Neural cell (in vitro differentiated cells): ENCODE measurements at regions not wholly inside any gene's neighbourhood (a gene's known extent, or its start where the extent isn't known, plus 50 kb on each side); places are given as distances from the start of the nearest gene placed in this dataset.

Experiments
- H2AFZ ChIP-seq: fragments of 200-600, 300-800 bp; sonication (generic), shearing (Covaris generic); 2 replicates; pipeline ENCODE4 v1.6.0; 2014; ENCODE audit warnings: low read depth, mild to moderate bottlenecking, antibody characterized with exemption, low read length, moderate library complexity
- H3F3A ChIP-seq: fragments of 200-600 bp; shearing (Covaris generic); 2 replicates; pipeline ENCODE4 v1.6.1; 2016; ENCODE audit warnings: mild to moderate bottlenecking, moderate library complexity, mixed read lengths, antibody characterized with exemption, low read length; ENCODE audit not compliant: insufficient read depth, poor library complexity, severe bottlenecking
- H3K27ac ChIP-seq: fragments of 200-600, 300-800 bp; sonication (generic), shearing (Covaris generic); 2 replicates; pipeline ENCODE4 v1.5.1; 2014; ENCODE audit warnings: mild to moderate bottlenecking, low read length, moderate library complexity
- H3K27me3 ChIP-seq: fragments of 300-800, 200-600 bp; sonication (generic), shearing (Covaris generic); 2 replicates; pipeline ENCODE4 v1.6.0; 2014; ENCODE audit warnings: mild to moderate bottlenecking, low read depth, low read length, moderate library complexity; ENCODE audit not compliant: insufficient read depth
- H3K36me3 ChIP-seq: fragments of 300-800, 200-600 bp; sonication (generic), shearing (Covaris generic); 2 replicates; pipeline ENCODE4 v1.5.1; 2014; ENCODE audit warnings: mild to moderate bottlenecking, antibody characterized with exemption, low read length, moderate library complexity; ENCODE audit not compliant: insufficient read depth
- H3K4me2 ChIP-seq: fragments of 300-800, 200-600 bp; sonication (generic), shearing (Covaris generic); 2 replicates; pipeline ENCODE4 v1.6.0; 2014; ENCODE audit warnings: mild to moderate bottlenecking, low read length
- H3K4me3 ChIP-seq: fragments of 300-800, 200-600 bp; sonication (generic), shearing (Covaris generic); 2 replicates; pipeline ENCODE4 v1.5.1; 2014; ENCODE audit warnings: mild to moderate bottlenecking, low read length, moderate library complexity
- H3K79me2 ChIP-seq: fragments of 200-600 bp; shearing (Covaris generic); replicated peaks from 2 replicates; pipeline ENCODE4 v1.6.0; 2014; ENCODE audit warnings: mild to moderate bottlenecking, low read length, moderate library complexity; ENCODE audit not compliant: insufficient read depth
- H3K9ac ChIP-seq: fragments of 300-800, 200-600 bp; sonication (generic), shearing (Covaris generic); 2 replicates; pipeline ENCODE4 v1.6.1; 2016; ENCODE audit warnings: mild to moderate bottlenecking, low read length, mixed read lengths
- H3K9me2 ChIP-seq: fragments of 200-600 bp; shearing (Covaris generic); 2 replicates; pipeline ENCODE4 v1.6.1; 2016; ENCODE audit warnings: mild to moderate bottlenecking, low read length, mixed read lengths; ENCODE audit not compliant: insufficient read depth
- H3K9me3 ChIP-seq: fragments of 200-600, 300-800 bp; sonication (generic), shearing (Covaris generic); 2 replicates; pipeline ENCODE4 v1.6.1; 2016; ENCODE audit warnings: mild to moderate bottlenecking, mixed run types, low read length, moderate library complexity, mixed read lengths
- H4K20me1 ChIP-seq: fragments of 200-600 bp; shearing (Covaris generic); 2 replicates; pipeline ENCODE4 v1.6.1; 2016; ENCODE audit warnings: mild to moderate bottlenecking, mixed run types; ENCODE audit not compliant: insufficient read depth
- EP300 ChIP-seq: fragments of 450-650 bp; conservative IDR thresholded peaks from 2 replicates; pipeline ENCODE4 v1.6.1; 2014; ENCODE audit warnings: antibody characterized with exemption, mild to moderate bottlenecking, moderate library complexity; ENCODE audit not compliant: poor library complexity, severe bottlenecking
- EZH2 ChIP-seq: fragments of 200-600, 300-800 bp; shearing (Covaris generic), sonication (generic); IDR thresholded peaks from 2 replicates; pipeline ENCODE4 v1.6.1; 2014; ENCODE audit warnings: antibody characterized with exemption, low read length, borderline replicate concordance, mild to moderate bottlenecking; ENCODE audit not compliant: insufficient read depth, poor library complexity, severe bottlenecking
- MXI1 ChIP-seq: fragments of 450-650 bp; conservative IDR thresholded peaks from 2 replicates; pipeline ENCODE4 v1.6.1; 2014; ENCODE audit warnings: antibody characterized with exemption, mild to moderate bottlenecking; ENCODE audit not compliant: poor library complexity, severe bottlenecking
- POLR2AphosphoS5 ChIP-seq: IDR thresholded peaks from 2 replicates; pipeline ENCODE4 v1.6.1; 2012
- RAD21 ChIP-seq: fragments of 450-650 bp; conservative IDR thresholded peaks from 2 replicates; pipeline ENCODE4 v1.6.1; 2014; ENCODE audit warnings: antibody characterized with exemption, mild to moderate bottlenecking, moderate library complexity
- SMC3 ChIP-seq: fragments of 450-650 bp; conservative IDR thresholded peaks from 2 replicates; pipeline ENCODE4 v1.6.1; 2014; ENCODE audit warnings: antibody characterized with exemption, mild to moderate bottlenecking, moderate library complexity; ENCODE audit not compliant: poor library complexity
- TAF1 ChIP-seq: IDR thresholded peaks from 2 replicates; pipeline ENCODE4 v1.6.1; 2012; ENCODE audit warnings: low read depth
- TF ChIP-seq, protein P1 (sequence below): IDR thresholded peaks from 2 replicates; pipeline ENCODE4 v1.6.1; 2012; ENCODE audit warnings: borderline replicate concordance
- TF ChIP-seq, protein P2 (sequence below): fragments of 450-650 bp; IDR thresholded peaks from 2 replicates; pipeline ENCODE4 v1.5.1; 2014; ENCODE audit warnings: antibody characterized with exemption, mild to moderate bottlenecking, moderate library complexity; ENCODE audit not compliant: poor library complexity, severe bottlenecking

- H3F3A ChIP-seq, result no peaks in the 10 kb centered on the region
- no peak overlapping the region for H3K4me3 ChIP-seq
- H3K27me3 ChIP-seq, result no peaks in the 10 kb centered on the region
- no peaks in the 10 kb centered on the region for H3K9me2 ChIP-seq
- no peak for TF ChIP-seq POLR2AphosphoS5
- TF ChIP-seq SMC3, result no peak
- TF ChIP-seq EZH2, result no peak
- TF ChIP-seq MXI1, result no peak
- no peak for TF ChIP-seq RAD21
- TF ChIP-seq, protein P1, sequence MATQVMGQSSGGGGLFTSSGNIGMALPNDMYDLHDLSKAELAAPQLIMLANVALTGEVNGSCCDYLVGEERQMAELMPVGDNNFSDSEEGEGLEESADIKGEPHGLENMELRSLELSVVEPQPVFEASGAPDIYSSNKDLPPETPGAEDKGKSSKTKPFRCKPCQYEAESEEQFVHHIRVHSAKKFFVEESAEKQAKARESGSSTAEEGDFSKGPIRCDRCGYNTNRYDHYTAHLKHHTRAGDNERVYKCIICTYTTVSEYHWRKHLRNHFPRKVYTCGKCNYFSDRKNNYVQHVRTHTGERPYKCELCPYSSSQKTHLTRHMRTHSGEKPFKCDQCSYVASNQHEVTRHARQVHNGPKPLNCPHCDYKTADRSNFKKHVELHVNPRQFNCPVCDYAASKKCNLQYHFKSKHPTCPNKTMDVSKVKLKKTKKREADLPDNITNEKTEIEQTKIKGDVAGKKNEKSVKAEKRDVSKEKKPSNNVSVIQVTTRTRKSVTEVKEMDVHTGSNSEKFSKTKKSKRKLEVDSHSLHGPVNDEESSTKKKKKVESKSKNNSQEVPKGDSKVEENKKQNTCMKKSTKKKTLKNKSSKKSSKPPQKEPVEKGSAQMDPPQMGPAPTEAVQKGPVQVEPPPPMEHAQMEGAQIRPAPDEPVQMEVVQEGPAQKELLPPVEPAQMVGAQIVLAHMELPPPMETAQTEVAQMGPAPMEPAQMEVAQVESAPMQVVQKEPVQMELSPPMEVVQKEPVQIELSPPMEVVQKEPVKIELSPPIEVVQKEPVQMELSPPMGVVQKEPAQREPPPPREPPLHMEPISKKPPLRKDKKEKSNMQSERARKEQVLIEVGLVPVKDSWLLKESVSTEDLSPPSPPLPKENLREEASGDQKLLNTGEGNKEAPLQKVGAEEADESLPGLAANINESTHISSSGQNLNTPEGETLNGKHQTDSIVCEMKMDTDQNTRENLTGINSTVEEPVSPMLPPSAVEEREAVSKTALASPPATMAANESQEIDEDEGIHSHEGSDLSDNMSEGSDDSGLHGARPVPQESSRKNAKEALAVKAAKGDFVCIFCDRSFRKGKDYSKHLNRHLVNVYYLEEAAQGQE, result no peak
- TF ChIP-seq, protein P2, sequence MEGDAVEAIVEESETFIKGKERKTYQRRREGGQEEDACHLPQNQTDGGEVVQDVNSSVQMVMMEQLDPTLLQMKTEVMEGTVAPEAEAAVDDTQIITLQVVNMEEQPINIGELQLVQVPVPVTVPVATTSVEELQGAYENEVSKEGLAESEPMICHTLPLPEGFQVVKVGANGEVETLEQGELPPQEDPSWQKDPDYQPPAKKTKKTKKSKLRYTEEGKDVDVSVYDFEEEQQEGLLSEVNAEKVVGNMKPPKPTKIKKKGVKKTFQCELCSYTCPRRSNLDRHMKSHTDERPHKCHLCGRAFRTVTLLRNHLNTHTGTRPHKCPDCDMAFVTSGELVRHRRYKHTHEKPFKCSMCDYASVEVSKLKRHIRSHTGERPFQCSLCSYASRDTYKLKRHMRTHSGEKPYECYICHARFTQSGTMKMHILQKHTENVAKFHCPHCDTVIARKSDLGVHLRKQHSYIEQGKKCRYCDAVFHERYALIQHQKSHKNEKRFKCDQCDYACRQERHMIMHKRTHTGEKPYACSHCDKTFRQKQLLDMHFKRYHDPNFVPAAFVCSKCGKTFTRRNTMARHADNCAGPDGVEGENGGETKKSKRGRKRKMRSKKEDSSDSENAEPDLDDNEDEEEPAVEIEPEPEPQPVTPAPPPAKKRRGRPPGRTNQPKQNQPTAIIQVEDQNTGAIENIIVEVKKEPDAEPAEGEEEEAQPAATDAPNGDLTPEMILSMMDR, result no peak
- TF ChIP-seq TAF1, result no peak
- no peak for TF ChIP-seq EP300
- H4K20me1 ChIP-seq, result no peaks in the 10 kb centered on the region
- no peak overlapping the region for H3K4me2 ChIP-seq
- H3K9me3 ChIP-seq, result no peaks in the 10 kb centered on the region
- H3K27ac ChIP-seq, result no peak overlapping the region
- no peaks in the 10 kb centered on the region for H3K36me3 ChIP-seq
- H2AFZ ChIP-seq, result no peak overlapping the region
- H3K9ac ChIP-seq, result no peak overlapping the region
- no peaks in the 10 kb centered on the region for H3K79me2 ChIP-seq
These were observed 146.9 kb upstream of the SLC1A3 start for GRCh38 chr5:36459176-36460135.

- H3F3A ChIP-seq, result no peaks in the 10 kb centered on the region
- H2AFZ ChIP-seq, result no peak overlapping the region
- H4K20me1 ChIP-seq, result no peaks in the 10 kb centered on the region
- no peaks in the 10 kb centered on the region for H3K27me3 ChIP-seq
- H3K9ac ChIP-seq, result no peak overlapping the region
- H3K9me2 ChIP-seq, result no peaks in the 10 kb centered on the region
- no peak overlapping the region for H3K4me3 ChIP-seq
- no peak overlapping the region for H3K4me2 ChIP-seq
- no peaks in the 10 kb centered on the region for H3K9me3 ChIP-seq
- TF ChIP-seq, protein P2, result no peak
- no peak for TF ChIP-seq EZH2
- TF ChIP-seq RAD21, result no peak
- no peak for TF ChIP-seq SMC3
- TF ChIP-seq POLR2AphosphoS5, result no peak
- no peak for TF ChIP-seq MXI1
- TF ChIP-seq TAF1, result no peak
- TF ChIP-seq EP300, result no peak
- TF ChIP-seq, protein P1, result no peak
- no peaks in the 10 kb centered on the region for H3K36me3 ChIP-seq
- H3K27ac ChIP-seq, result no peak overlapping the region
- H3K79me2 ChIP-seq, result no peaks in the 10 kb centered on the region
These were observed 143.9 kb upstream of the SLC1A3 start for GRCh38 chr5:36462295-36463021.
